ENCODE measurements at regions not wholly inside any gene's neighbourhood (a gene's known extent, or its start where the extent isn't known, plus 50 kb on each side); places are given as distances from the start of the nearest gene placed in this dataset.

DNA sequence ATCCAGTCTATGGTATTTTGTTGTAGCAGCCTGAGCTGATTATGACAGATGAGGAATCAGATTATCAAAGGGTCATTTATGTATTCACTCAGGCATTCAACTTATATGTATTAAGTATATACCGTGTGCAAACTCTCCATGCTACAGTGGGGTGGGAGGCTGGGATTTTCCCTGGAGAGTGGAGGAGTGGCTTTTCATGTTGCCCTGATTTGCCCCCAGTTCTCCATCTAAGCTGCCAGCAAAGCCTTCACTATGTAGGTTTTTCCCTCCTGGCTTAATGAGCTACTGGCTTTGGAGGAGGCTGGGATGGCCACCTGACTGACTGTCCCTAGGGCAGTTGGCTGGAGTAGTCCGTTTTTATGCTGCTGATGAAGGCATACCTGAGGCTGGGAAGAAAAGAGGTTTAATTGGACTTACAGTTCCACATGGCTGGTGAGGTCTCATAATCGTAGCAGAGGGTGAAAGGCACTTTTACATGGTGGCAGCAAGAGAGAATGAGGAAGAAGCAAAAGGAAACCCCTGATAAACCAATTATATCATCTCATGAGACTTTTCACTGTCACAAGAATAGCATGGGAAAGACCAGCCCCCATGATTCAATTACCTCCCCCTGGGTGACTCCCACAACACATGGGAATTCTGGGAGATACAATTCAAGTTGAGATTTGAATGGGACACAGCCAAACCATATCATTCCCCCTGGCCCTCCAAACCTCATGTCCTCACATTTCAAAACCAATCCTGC, 253.9 kb downstream of the RPLP1 start:
- intact Hi-C loops (cut with micrococcal nuclease) (no loop called here), in situ Hi-C loops (cut with MboI; ENCODE audit: low sequenced_read_pairs) (no loop called here)
- ATAC-seq (ENCODE audit: low read depth) = no peak

More for the DNA sequence above, 253.9 kb downstream of the RPLP1 start:
- Histone ChIP-seq H2BK120ac (ENCODE audit: low read depth, low read length) (no peak overlapping the region), H2AFZ (replicated peaks; ENCODE audit: low read length, poor library complexity) (no peak overlapping the region), H3K4ac (ENCODE audit: low read depth, low read length) (no peak overlapping the region), H2BK15ac (ENCODE audit: low read depth, low read length) (no peak overlapping the region), H2AK5ac (ENCODE audit: low read depth, low read length) (no peak overlapping the region), H3K27ac (ENCODE audit: insufficient read depth, low read length) (no peak overlapping the region), H2BK20ac (ENCODE audit: low read depth, low read length) (no peak overlapping the region), H3K4me2 (ENCODE audit: low read depth, low read length) (no peak overlapping the region), H3K79me1 (ENCODE audit: low read depth in 1 of 2, low read length in 2 of 2) (no peaks in the 10 kb centered on the region), H4K8ac (ENCODE audit: low read depth in 2 of 2, low read length in 2 of 2) (no peak overlapping the region), H2AK9ac (replicated peaks; ENCODE audit: low read depth, low read length, poor library complexity) (no peak overlapping the region), H3K23ac (ENCODE audit: low read depth, low read length) (no peak overlapping the region), H3K9me1 (ENCODE audit: insufficient read depth, low read length) (no peaks in the 10 kb centered on the region), H4K5ac (ENCODE audit: low read depth, low read length) (no peak overlapping the region), H2BK5ac (ENCODE audit: low read depth, low read length, poor library complexity, severe bottlenecking) (no peak overlapping the region), H3K4me3 (ENCODE audit: insufficient read depth, low read depth, low read length) (no peak overlapping the region), H4K20me1 (ENCODE audit: insufficient read depth, low read length) (no peaks in the 10 kb centered on the region), H3K56ac (ENCODE audit: extremely low read depth, insufficient read depth, low read length) (no peak overlapping the region), H3K27me3 (ENCODE audit: control insufficient read depth, insufficient read depth, low read length) (peaks cover 3% of the 10 kb centered on the region; the same call in 1 of the 2 replicates), H4K91ac (ENCODE audit: insufficient read depth, low read depth, low read length) (no peak overlapping the region), H3K9me3 (ENCODE audit: control insufficient read depth, insufficient read depth, low read length) (peaks cover 9% of the 10 kb centered on the region), H3K36me3 (ENCODE audit: control insufficient read depth, insufficient read depth, low read length) (no peaks in the 10 kb centered on the region), H3K4me1 (ENCODE audit: control insufficient read depth, insufficient read depth, low read length) (no peaks in the 10 kb centered on the region; the same call in 1 of the 2 replicates), H3K14ac (replicated peaks; ENCODE audit: low read depth, low read length) (no peak overlapping the region), H3K18ac (ENCODE audit: low read depth, low read length) (no peak overlapping the region), H3K9ac (ENCODE audit: low read depth, low read length) (no peak overlapping the region)
- dilution Hi-C loops (cut with HindIII; ENCODE audit: low sequenced_read_pairs, unreplicated experiment) = no loop called here
- TF ChIP-seq POLR2A (IDR thresholded peaks at IDR 0.05; ENCODE audit: low read depth, low read length) = no peak
- TF ChIP-seq, protein P1, sequence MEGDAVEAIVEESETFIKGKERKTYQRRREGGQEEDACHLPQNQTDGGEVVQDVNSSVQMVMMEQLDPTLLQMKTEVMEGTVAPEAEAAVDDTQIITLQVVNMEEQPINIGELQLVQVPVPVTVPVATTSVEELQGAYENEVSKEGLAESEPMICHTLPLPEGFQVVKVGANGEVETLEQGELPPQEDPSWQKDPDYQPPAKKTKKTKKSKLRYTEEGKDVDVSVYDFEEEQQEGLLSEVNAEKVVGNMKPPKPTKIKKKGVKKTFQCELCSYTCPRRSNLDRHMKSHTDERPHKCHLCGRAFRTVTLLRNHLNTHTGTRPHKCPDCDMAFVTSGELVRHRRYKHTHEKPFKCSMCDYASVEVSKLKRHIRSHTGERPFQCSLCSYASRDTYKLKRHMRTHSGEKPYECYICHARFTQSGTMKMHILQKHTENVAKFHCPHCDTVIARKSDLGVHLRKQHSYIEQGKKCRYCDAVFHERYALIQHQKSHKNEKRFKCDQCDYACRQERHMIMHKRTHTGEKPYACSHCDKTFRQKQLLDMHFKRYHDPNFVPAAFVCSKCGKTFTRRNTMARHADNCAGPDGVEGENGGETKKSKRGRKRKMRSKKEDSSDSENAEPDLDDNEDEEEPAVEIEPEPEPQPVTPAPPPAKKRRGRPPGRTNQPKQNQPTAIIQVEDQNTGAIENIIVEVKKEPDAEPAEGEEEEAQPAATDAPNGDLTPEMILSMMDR (conservative IDR thresholded peaks at IDR 0.05; ENCODE audit: low read depth, low read length) = no peak
- TF ChIP-seq CHD1 (IDR thresholded peaks at IDR 0.05; ENCODE audit: low read depth, low read length) = no peak
- no peak for TF ChIP-seq USF2 (IDR thresholded peaks at IDR 0.05; ENCODE audit: low read depth, low read length)
- no peak for TF ChIP-seq CEBPB (IDR thresholded peaks at IDR 0.05; ENCODE audit: low read depth, low read length)
- no peak for TF ChIP-seq BHLHE40 (IDR thresholded peaks at IDR 0.05; ENCODE audit: low read depth, low read length)
- no peak for TF ChIP-seq MAZ (IDR thresholded peaks at IDR 0.05; ENCODE audit: borderline replicate concordance, low read depth, low read length)
- TF ChIP-seq FOS (IDR thresholded peaks at IDR 0.05; ENCODE audit: low read depth, low read length) = no peak
- no peak for TF ChIP-seq MAFK (IDR thresholded peaks at IDR 0.05; ENCODE audit: low read depth, low read length)
- TF ChIP-seq, protein P2, sequence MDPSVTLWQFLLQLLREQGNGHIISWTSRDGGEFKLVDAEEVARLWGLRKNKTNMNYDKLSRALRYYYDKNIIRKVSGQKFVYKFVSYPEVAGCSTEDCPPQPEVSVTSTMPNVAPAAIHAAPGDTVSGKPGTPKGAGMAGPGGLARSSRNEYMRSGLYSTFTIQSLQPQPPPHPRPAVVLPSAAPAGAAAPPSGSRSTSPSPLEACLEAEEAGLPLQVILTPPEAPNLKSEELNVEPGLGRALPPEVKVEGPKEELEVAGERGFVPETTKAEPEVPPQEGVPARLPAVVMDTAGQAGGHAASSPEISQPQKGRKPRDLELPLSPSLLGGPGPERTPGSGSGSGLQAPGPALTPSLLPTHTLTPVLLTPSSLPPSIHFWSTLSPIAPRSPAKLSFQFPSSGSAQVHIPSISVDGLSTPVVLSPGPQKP (IDR thresholded peaks at IDR 0.05; ENCODE audit: borderline replicate concordance, low read depth, low read length) = no peak
- no peak for TF ChIP-seq RFX5 (IDR thresholded peaks at IDR 0.05; ENCODE audit: low read depth, low read length)
- TF ChIP-seq NFE2L2 (IDR thresholded peaks at IDR 0.05; ENCODE audit: low read depth, low read length) = no peak
- TF ChIP-seq MXI1 (IDR thresholded peaks at IDR 0.05; ENCODE audit: borderline replicate concordance, low read depth, low read length) = no peak
- no peak for TF ChIP-seq RAD21 (IDR thresholded peaks at IDR 0.05; ENCODE audit: low read length)
- TF ChIP-seq RCOR1 (IDR thresholded peaks at IDR 0.05; ENCODE audit: insufficient replicate concordance, low read length) = no peak
- no peak for TF ChIP-seq SMC3 (IDR thresholded peaks at IDR 0.05; ENCODE audit: low read depth, low read length)
- no TSS peak for BruUV-seq (replicated peaks)
- ChIA-PET CTCF (no interaction called here), POLR2A (ENCODE audit: unreplicated experiment) (no interaction called here)
- WGBS, 2 experiments (ENCODE audit: extremely low coverage in 2 of 2, insufficient read length in 1 of 2) = no CpG with 5 or more reads among the region's 3 CpGs
- DNase-seq = no peak
